GM23248 (cell line): ENCODE measurements at regions not wholly inside any gene's neighbourhood (a gene's known extent, or its start where the extent isn't known, plus 50 kb on each side); places are given as distances from the start of the nearest gene placed in this dataset.

ENCODE experiments used
- DNase-seq: peaks from one replicate; pipeline ENCODE4 v3.0.0-alpha.2; 2015
- H2AFZ ChIP-seq: fragments of 200-600 bp; sonication (generic); 2 replicates; pipeline ENCODE4 v1.6.1; 2016; ENCODE audit warnings: antibody characterized with exemption
- H3F3A ChIP-seq: fragments of 200-600 bp; sonication (generic); 2 replicates; pipeline ENCODE4 v1.6.1; 2016; ENCODE audit warnings: mild to moderate bottlenecking, antibody characterized with exemption, mixed run types; ENCODE audit not compliant: insufficient read depth
- H3K27ac ChIP-seq: fragments of 200-600 bp; sonication (generic); 2 replicates; pipeline ENCODE4 v1.5.1; 2016; ENCODE audit warnings: mild to moderate bottlenecking
- H3K27me3 ChIP-seq: fragments of 200-600 bp; sonication (generic); replicated peaks from 2 replicates; pipeline ENCODE4 v1.6.1; 2016; ENCODE audit warnings: mild to moderate bottlenecking; ENCODE audit not compliant: insufficient read depth
- H3K36me3 ChIP-seq: fragments of 200-600 bp; sonication (generic); 2 replicates; pipeline ENCODE4 v1.6.1; 2016; ENCODE audit warnings: low read depth, mild to moderate bottlenecking
- H3K4me1 ChIP-seq: fragments of 200-600 bp; sonication (generic); 2 replicates; pipeline ENCODE4 v1.6.1; 2016; ENCODE audit warnings: mild to moderate bottlenecking; ENCODE audit not compliant: insufficient read depth
- H3K4me2 ChIP-seq: fragments of 200-600 bp; sonication (generic); one replicate; pipeline ENCODE4 v1.6.1; 2016; ENCODE audit warnings: mild to moderate bottlenecking; ENCODE audit not compliant: unreplicated experiment
- H3K4me3 ChIP-seq: fragments of 200-600 bp; sonication (generic); 2 replicates; pipeline ENCODE4 v1.5.1; 2016; ENCODE audit warnings: mild to moderate bottlenecking
- H3K79me2 ChIP-seq: fragments of 200-600 bp; sonication (generic); 2 replicates; pipeline ENCODE4 v1.6.1; 2016; ENCODE audit warnings: mild to moderate bottlenecking; ENCODE audit not compliant: insufficient read depth
- H3K9ac ChIP-seq: fragments of 200-600 bp; sonication (generic); 2 replicates; pipeline ENCODE4 v1.6.1; 2016; ENCODE audit warnings: mild to moderate bottlenecking
- H3K9me2 ChIP-seq: fragments of 200-600 bp; sonication (generic); 2 replicates; pipeline ENCODE4 v1.6.1; 2016; ENCODE audit warnings: mixed run types, mild to moderate bottlenecking, moderate library complexity; ENCODE audit not compliant: insufficient read depth
- H3K9me3 ChIP-seq: fragments of 200-600 bp; sonication (generic); one replicate; pipeline ENCODE4 v1.6.1; 2017; ENCODE audit warnings: low read depth
- H4K20me1 ChIP-seq: fragments of 200-600 bp; sonication (generic); 2 replicates; pipeline ENCODE4 v1.6.0; 2016; ENCODE audit not compliant: insufficient read depth
- EZH2 ChIP-seq: fragments of 200-600 bp; sonication (generic); IDR thresholded peaks from 2 replicates; pipeline ENCODE4 v1.6.1; 2018; ENCODE audit warnings: antibody characterized with exemption, mild to moderate bottlenecking; ENCODE audit not compliant: insufficient read depth, poor library complexity, severe bottlenecking
- EZH2phosphoT487 ChIP-seq: fragments of 200-600 bp; sonication (generic); IDR thresholded peaks from 2 replicates; pipeline ENCODE4 v1.6.1; 2018; ENCODE audit warnings: antibody characterized with exemption, moderate library complexity, mild to moderate bottlenecking, low read depth; ENCODE audit not compliant: insufficient read depth
- WGBS, 2 experiments: methylation state at CpG; one replicate each; pipeline ENCODE4 v1.1.6; 2015 to 2017; ENCODE audit warnings: low lambda C conversion rate in 2 of 2, low coverage in 1 of 2; ENCODE audit errors: missing lambda C conversion rate in 2 of 2; 5-methylcytosine and 5-hydroxymethylcytosine counted together
- in situ Hi-C: fragments of 300-500 bp; cut with MboI; formaldehyde crosslinking; loops from 2 replicates; pipeline ENCODE4 v1.15.0; 2020

DNA sequence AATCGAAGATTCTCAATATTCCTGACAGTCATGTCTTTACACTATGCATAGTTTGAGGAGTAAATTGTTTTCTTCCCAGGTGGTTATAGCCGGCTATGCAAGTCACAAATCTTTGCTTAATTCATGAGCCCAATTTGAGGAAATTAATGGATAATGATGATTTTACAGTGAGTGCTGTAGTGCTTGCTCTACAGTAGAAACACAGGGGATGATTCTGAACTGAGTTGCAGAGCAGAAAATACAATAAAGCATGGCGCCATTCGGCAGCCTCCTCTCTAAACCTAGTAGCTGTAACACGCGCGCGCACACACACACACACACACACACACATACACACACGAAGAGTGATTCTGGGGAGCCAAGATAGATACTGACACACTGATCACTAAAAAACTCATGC is 181.7 kb upstream of the DPH6 start:
- Histone ChIP-seq H3K9me2 (no peaks in the 10 kb centered on the region), H3K27ac (no peak overlapping the region), H3K36me3 (no peaks in the 10 kb centered on the region), H3K4me3 (no peak overlapping the region), H3K4me2 (no peak overlapping the region), H3K27me3 (no peaks in the 10 kb centered on the region), H4K20me1 (no peaks in the 10 kb centered on the region), H3K4me1 (no peaks in the 10 kb centered on the region), H2AFZ (no peak overlapping the region), H3K9ac (no peak overlapping the region), H3K9me3 (no peaks in the 10 kb centered on the region), H3K79me2 (no peaks in the 10 kb centered on the region), H3F3A (peaks cover 8% of the 10 kb centered on the region; the same call in 1 of the 2 replicates)
- in situ Hi-C loops = loop anchor here (25.0 kb wide), 1 partner anchor 440 kb away; no protein-coding TSS in a partner anchor
- 84 to 85% methylated on average over 9 of the region's 9 CpGs for WGBS, 2 experiments
- DNase-seq = no peak
- TF ChIP-seq EZH2phosphoT487 (no peak), EZH2 (no peak)

DNA sequence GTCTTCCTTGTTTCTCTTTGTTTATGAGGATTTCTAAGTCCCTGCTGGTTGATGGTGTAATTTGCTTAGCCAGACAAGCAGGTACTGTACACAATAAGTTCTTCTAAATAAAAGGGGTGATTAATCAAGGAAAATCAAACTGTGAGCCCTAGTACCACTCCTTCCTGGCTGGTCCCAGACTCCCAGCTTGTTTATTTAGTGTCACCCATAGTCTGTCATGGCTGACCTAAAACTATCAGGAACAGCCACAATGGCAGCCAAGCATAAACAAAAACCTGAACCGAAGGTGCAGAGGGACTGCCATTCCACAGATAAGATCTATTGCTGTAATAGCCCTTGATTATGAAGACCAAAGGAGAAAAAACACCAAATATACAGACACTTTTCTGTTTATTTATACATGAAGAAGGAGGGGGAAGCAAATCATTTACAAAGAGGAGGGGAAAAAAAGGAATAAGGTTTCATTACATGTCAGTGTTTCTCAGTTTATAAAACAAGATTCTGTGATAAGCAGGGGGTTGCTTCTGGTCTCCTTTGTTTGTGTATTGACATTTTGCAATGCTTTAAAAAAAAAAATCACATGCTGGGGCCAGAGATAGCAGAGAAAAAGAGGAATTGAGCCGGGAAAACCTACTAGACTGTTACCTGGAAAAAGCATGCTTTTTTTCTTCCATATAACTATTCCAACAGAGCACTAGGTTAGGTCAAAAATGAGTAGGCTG is 182.4 kb upstream of the DPH6 start:
- Histone ChIP-seq H4K20me1 (no peaks in the 10 kb centered on the region), H3K36me3 (no peaks in the 10 kb centered on the region), H2AFZ (no peak overlapping the region), H3K9me3 (no peaks in the 10 kb centered on the region), H3K9ac (no peak overlapping the region), H3K9me2 (no peaks in the 10 kb centered on the region), H3K79me2 (no peaks in the 10 kb centered on the region), H3K4me2 (no peak overlapping the region), H3K4me1 (no peaks in the 10 kb centered on the region), H3K4me3 (no peak overlapping the region), H3F3A (peaks cover 8% of the 10 kb centered on the region; the same call in 1 of the 2 replicates), H3K27ac (no peak overlapping the region), H3K27me3 (no peaks in the 10 kb centered on the region)
- WGBS, 2 experiments = 76 to 83% methylated on average over 2 of the region's 2 CpGs
- no peak for DNase-seq
- TF ChIP-seq EZH2 (no peak), EZH2phosphoT487 (no peak)
- in situ Hi-C loops = loop anchor here (25.0 kb wide), 1 partner anchor 441 kb away; no protein-coding TSS in a partner anchor

DNA sequence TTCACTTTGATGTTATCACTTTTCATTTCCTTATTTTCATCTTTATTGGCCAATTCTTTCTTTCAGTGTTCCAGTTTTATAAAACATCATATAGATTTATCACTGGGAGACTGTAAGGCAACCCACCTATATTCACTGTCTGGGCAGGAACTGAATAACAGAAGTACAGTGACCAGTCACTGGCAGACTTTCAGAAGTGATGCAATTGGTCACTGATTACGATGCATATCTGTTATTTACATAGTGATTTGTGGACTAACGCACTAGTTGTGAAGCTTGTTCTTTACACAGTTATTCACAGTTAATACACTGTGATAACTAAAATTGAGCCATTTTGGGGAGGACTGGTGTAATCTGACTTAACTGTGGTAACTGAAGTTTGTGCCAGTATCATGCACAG is 190.2 kb upstream of the DPH6 start:
- no peak overlapping the region for H3K4me3 ChIP-seq
- H4K20me1 ChIP-seq = no peaks in the 10 kb centered on the region
- peaks cover 19% of the 10 kb centered on the region for H3K4me1 ChIP-seq
- 94 to 95% methylated on average over 2 of the region's 2 CpGs for WGBS, 2 experiments
- no peaks in the 10 kb centered on the region for H3K27me3 ChIP-seq
- H3K9me3 ChIP-seq = no peaks in the 10 kb centered on the region
- no peak overlapping the region for H2AFZ ChIP-seq
- no peak overlapping the region for H3K4me2 ChIP-seq
- DNase-seq = no peak
- no peaks in the 10 kb centered on the region for H3K9me2 ChIP-seq
- TF ChIP-seq EZH2 (no peak), EZH2phosphoT487 (no peak)
- no peaks in the 10 kb centered on the region for H3K36me3 ChIP-seq
- peaks cover 14% of the 10 kb centered on the region for H3F3A ChIP-seq
- no peaks in the 10 kb centered on the region for H3K79me2 ChIP-seq
- no peak overlapping the region for H3K9ac ChIP-seq
- no peak overlapping the region for H3K27ac ChIP-seq
- in situ Hi-C loops = loop anchor here (25.0 kb wide), 1 partner anchor 449 kb away; no protein-coding TSS in a partner anchor

DNA sequence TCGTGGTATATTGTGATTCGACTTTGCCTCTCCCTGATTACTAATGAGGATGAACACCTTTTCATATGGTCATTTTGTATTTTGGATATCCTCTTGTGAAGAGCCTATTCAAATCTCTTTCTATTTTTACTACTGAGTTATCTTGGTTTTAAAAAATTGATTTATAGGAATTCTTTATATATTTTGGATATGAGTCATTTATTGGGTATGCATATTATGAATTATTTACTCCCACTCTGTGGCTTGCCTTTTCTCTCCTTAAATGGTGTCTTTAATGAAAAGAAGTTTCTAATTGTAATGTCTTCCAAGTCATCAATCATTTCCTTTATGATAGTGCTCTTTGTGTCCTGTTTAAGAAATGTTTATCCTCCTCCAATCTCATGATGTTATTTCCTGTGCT is 191.5 kb upstream of the DPH6 start:
- Histone ChIP-seq H3K4me2 (no peak overlapping the region), H3F3A (peaks cover 14% of the 10 kb centered on the region), H3K27me3 (no peaks in the 10 kb centered on the region), H3K9me3 (no peaks in the 10 kb centered on the region), H4K20me1 (no peaks in the 10 kb centered on the region), H2AFZ (no peak overlapping the region), H3K27ac (no peak overlapping the region), H3K9me2 (no peaks in the 10 kb centered on the region), H3K36me3 (no peaks in the 10 kb centered on the region), H3K79me2 (no peaks in the 10 kb centered on the region), H3K4me3 (no peak overlapping the region), H3K4me1 (peaks cover 19% of the 10 kb centered on the region), H3K9ac (no peak overlapping the region)
- DNase-seq = peak; percentile 6
- 45 to 53% methylated on average over 2 of the region's 2 CpGs for WGBS, 2 experiments
- TF ChIP-seq EZH2 (no peak), EZH2phosphoT487 (no peak)
- in situ Hi-C loops = loop anchor here (25.0 kb wide), 1 partner anchor 450 kb away; no protein-coding TSS in a partner anchor
